Common myeloid progenitor, CD34-positive (primary cell): ENCODE measurements at regions not wholly inside any gene's neighbourhood (a gene's known extent, or its start where the extent isn't known, plus 50 kb on each side); places are given as distances from the start of the nearest gene placed in this dataset.
"Not testable (repeated sequence)": the region's sequence is repeated elsewhere in the genome, so short reads cannot be mapped to it uniquely, and the experiment has no call there.

Experiments used
- CTCF ChIA-PET: fragments of 350-600 bp; sonication (Branson Sonifier 250); formaldehyde crosslinking; loops from one replicate; lab custom pipeline; 2021; ENCODE audit warnings: antibody characterized with exemption; lab: Charles Lee
- POLR2A ChIA-PET: fragments of 350-600 bp; sonication (Branson Sonifier 250); formaldehyde crosslinking; loops from one replicate; lab custom pipeline; 2021; ENCODE audit warnings: antibody characterized with exemption; lab: Charles Lee
- DNase-seq, 3 donors: peaks; one replicate each; pipeline versions ENCODE4 v3.0.0 to v3.0.0-alpha.2; 2013
- H3K27ac ChIP-seq, 2 experiments: 1 replicate in 1 of 2; 2 replicates in 1 of 2; pipeline ENCODE4 v1.7.0; 2013; ENCODE audit warnings: inconsistent platforms in 2 of 2, low read length in 2 of 2, mild to moderate bottlenecking in 2 of 2, low read depth in 1 of 2, moderate library complexity in 1 of 2; ENCODE audit not compliant: severe bottlenecking in 2 of 2, insufficient read depth in 1 of 2, poor library complexity in 1 of 2
- H3K27me3 ChIP-seq, 5 experiments: replicated peaks in 2 of 5; 1 replicate in 3 of 5; 2 replicates in 2 of 5; pipeline versions ENCODE4 v1.6.1 to v1.7.0; 2013; ENCODE audit warnings: low read length in 4 of 5, mild to moderate bottlenecking in 2 of 5, moderate library complexity in 2 of 5, inconsistent platforms in 1 of 5; ENCODE audit not compliant: insufficient read depth in 5 of 5, control insufficient read depth in 4 of 5
- H3K36me3 ChIP-seq, 4 experiments: 1 replicate in 2 of 4; 2 replicates in 2 of 4; pipeline versions ENCODE4 v1.6.1 to v1.7.0; 2013; ENCODE audit warnings: low read length in 3 of 4, control low read depth in 1 of 4, mild to moderate bottlenecking in 1 of 4; ENCODE audit not compliant: control insufficient read depth in 4 of 4, insufficient read depth in 4 of 4
- H3K4me1 ChIP-seq, 4 experiments: 1 replicate in 3 of 4; 2 replicates in 1 of 4; pipeline versions ENCODE4 v1.6.1 to v1.7.1; 2013; ENCODE audit warnings: low read length in 3 of 4, mild to moderate bottlenecking in 3 of 4, control low read depth in 1 of 4, inconsistent platforms in 1 of 4, moderate library complexity in 1 of 4; ENCODE audit not compliant: control insufficient read depth in 4 of 4, insufficient read depth in 4 of 4; ENCODE audit errors: control extremely low read depth in 1 of 4
- H3K4me3 ChIP-seq, 7 experiments: 1 replicate in 4 of 7; 2 replicates in 3 of 7; pipeline versions ENCODE4 v1.5.1 to v1.7.0; 2013; ENCODE audit warnings: mild to moderate bottlenecking in 7 of 7, low read length in 6 of 7, moderate library complexity in 6 of 7, inconsistent platforms in 2 of 7, low read depth in 2 of 7, control low read depth in 1 of 7; ENCODE audit not compliant: insufficient read depth in 4 of 7, control insufficient read depth in 1 of 7; ENCODE audit errors: extremely low read depth in 1 of 7
- H3K9me3 ChIP-seq, 5 experiments: 1 replicate in 4 of 5; 2 replicates in 1 of 5; pipeline versions ENCODE4 v1.6.1 to v1.7.1; 2013; ENCODE audit warnings: low read length in 4 of 5, mild to moderate bottlenecking in 2 of 5, inconsistent platforms in 1 of 5, low read depth in 1 of 5, moderate library complexity in 1 of 5; ENCODE audit not compliant: control insufficient read depth in 4 of 5, insufficient read depth in 2 of 5; ENCODE audit errors: control extremely low read depth in 1 of 5
- WGBS: methylation state at CpG from one replicate; pipeline ENCODE4 v1.1.5; 2013; ENCODE audit not compliant: insufficient coverage; 5-methylcytosine and 5-hydroxymethylcytosine counted together

- ChIA-PET POLR2A (no interaction called here), CTCF (no interaction called here)
- H3K27me3 ChIP-seq = no peaks in the 10 kb centered on the region
- H3K9me3 ChIP-seq = no peaks in the 10 kb centered on the region
- no peak overlapping the region for H3K4me3 ChIP-seq
- H3K27ac ChIP-seq = no peak overlapping the region
- no peaks in the 10 kb centered on the region for H3K4me1 ChIP-seq
- WGBS = 63% methylated on average over 4 of the region's 7 CpGs
- no peaks in the 10 kb centered on the region for H3K36me3 ChIP-seq
- DNase-seq = no peak
Measured at GRCh38 chr5:5751987-5752386, 329.5 kb downstream of the ICE1 start.

GRCh38 chr5:5751498-5751897 lies 329.0 kb downstream of the ICE1 start:
- Histone ChIP-seq H3K9me3 (no peaks in the 10 kb centered on the region), H3K27ac (no peak overlapping the region), H3K27me3 (no peaks in the 10 kb centered on the region), H3K4me3 (no peak overlapping the region), H3K4me1 (no peaks in the 10 kb centered on the region), H3K36me3 (no peaks in the 10 kb centered on the region)
- POLR2A ChIA-PET = no interaction called here
- CTCF ChIA-PET = no interaction called here
- DNase-seq = no peak
- 100% methylated on average over 1 of the region's 4 CpGs for WGBS

GRCh38 chr5:5741418-5741817 lies 318.9 kb downstream of the ICE1 start:
- H3K9me3 ChIP-seq = peaks cover 0 to 18% (median 0%) of the 10 kb centered on the region in 5 experiments
- H3K27me3 ChIP-seq = no peaks in the 10 kb centered on the region
- H3K27ac ChIP-seq = no peak overlapping the region
- DNase-seq = no peak
- H3K4me1 ChIP-seq = no peaks in the 10 kb centered on the region
- H3K36me3 ChIP-seq = no peaks in the 10 kb centered on the region
- CTCF ChIA-PET = no interaction called here
- POLR2A ChIA-PET = no interaction called here
- no peak overlapping the region for H3K4me3 ChIP-seq

- DNase-seq = no peak
- Histone ChIP-seq H3K27ac (no peak overlapping the region), H3K4me1 (no peaks in the 10 kb centered on the region), H3K36me3 (no peaks in the 10 kb centered on the region), H3K27me3 (no peaks in the 10 kb centered on the region), H3K9me3 (peaks cover 0 to 12% (median 0%) of the 10 kb centered on the region in 5 experiments), H3K4me3 (no peak overlapping the region)
- 83% methylated on average over 1 of the region's 3 CpGs for WGBS
- POLR2A ChIA-PET = no interaction called here
- CTCF ChIA-PET = no interaction called here
Measured at GRCh38 chr5:5739490-5739945, 317.0 kb downstream of the ICE1 start.

GRCh38 chr5:5738797-5739489 lies 316.5 kb downstream of the ICE1 start:
- no peak for DNase-seq
- Histone ChIP-seq H3K27me3 (no peaks in the 10 kb centered on the region), H3K4me3 (no peak overlapping the region), H3K27ac (no peak overlapping the region), H3K9me3 (peaks cover 0 to 7% (median 0%) of the 10 kb centered on the region in 5 experiments), H3K36me3 (no peaks in the 10 kb centered on the region), H3K4me1 (no peaks in the 10 kb centered on the region)
- ChIA-PET POLR2A (no interaction called here), CTCF (no interaction called here)
- WGBS = 60% methylated on average over 2 of the region's 2 CpGs

GRCh38 chr5:5736007-5736406 lies 313.5 kb downstream of the ICE1 start:
- POLR2A ChIA-PET = no interaction called here
- no peaks in the 10 kb centered on the region for H3K27me3 ChIP-seq
- WGBS = 0% methylated on average over 1 of the region's 2 CpGs
- no peak overlapping the region for H3K4me3 ChIP-seq
- no peak overlapping the region for H3K27ac ChIP-seq
- no peaks in the 10 kb centered on the region for H3K9me3 ChIP-seq
- CTCF ChIA-PET = no interaction called here
- no peaks in the 10 kb centered on the region for H3K36me3 ChIP-seq
- no peak for DNase-seq
- no peaks in the 10 kb centered on the region for H3K4me1 ChIP-seq

GRCh38 chr5:5733058-5733457 lies 310.6 kb downstream of the ICE1 start:
- DNase-seq, POLR2A ChIA-PET, H3K4me3 ChIP-seq, H3K9me3 ChIP-seq, H3K36me3 ChIP-seq, H3K4me1 ChIP-seq, H3K27me3 ChIP-seq, CTCF ChIA-PET, H3K27ac ChIP-seq: not testable (repeated sequence)
- WGBS = no CpG with 5 or more reads among the region's 2 CpGs
